ENCODE measurements at regions not wholly inside any gene's neighbourhood (a gene's known extent, or its start where the extent isn't known, plus 50 kb on each side); places are given as distances from the start of the nearest gene placed in this dataset.

DNA sequence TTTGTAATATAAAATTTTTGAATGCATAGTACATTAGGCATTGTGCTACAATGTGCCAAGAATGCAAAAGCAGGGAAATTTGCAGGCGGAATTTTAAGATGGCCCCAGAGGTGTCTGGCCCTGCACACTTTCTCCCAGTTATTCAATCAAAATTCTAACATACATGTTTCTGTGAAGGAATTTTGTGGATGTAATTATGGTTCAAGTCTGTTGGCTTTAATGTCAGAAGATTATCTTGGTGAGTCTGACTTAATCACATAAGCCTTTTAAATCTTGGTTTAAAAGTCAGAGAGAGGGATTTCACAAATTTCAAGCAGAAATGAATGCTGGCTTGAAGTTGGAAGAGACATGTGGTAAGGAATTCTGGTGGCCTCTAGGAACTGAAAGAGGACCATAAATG lies 423.4 kb upstream of the CCDC179 start:
- intact Hi-C loops (cut with micrococcal nuclease; ENCODE audit: unreplicated experiment), result no loop called here
- Histone ChIP-seq H3K4me2 (no peak overlapping the region), H3K4me1 (replicated peaks; ENCODE audit: insufficient read depth) (peaks cover 8% of the 10 kb centered on the region; the same call in 1 of the 2 replicates), H3K79me2 (ENCODE audit: low read depth) (no peaks in the 10 kb centered on the region), H3F3A (ENCODE audit: insufficient read depth, low read depth) (no peaks in the 10 kb centered on the region), H4K20me1 (ENCODE audit: insufficient read depth) (no peaks in the 10 kb centered on the region), H3K9me3 (ENCODE audit: insufficient read depth, low read depth) (no peaks in the 10 kb centered on the region; the same call in 1 of the 2 replicates), H2AFZ (no peak overlapping the region), H3K4me3 (no peak overlapping the region), H3K9me2 (ENCODE audit: insufficient read depth) (no peaks in the 10 kb centered on the region), H3K27me3 (ENCODE audit: insufficient read depth, low read depth) (no peaks in the 10 kb centered on the region), H3K27ac (no peak overlapping the region), H3K36me3 (ENCODE audit: low read depth) (no peaks in the 10 kb centered on the region)
- ChIA-PET CTCF (no interaction called here), POLR2A (ENCODE audit: unreplicated experiment) (no interaction called here)
- no TSS peak for BruUV-seq (replicated peaks)
- TF ChIP-seq EZH2 (IDR thresholded peaks at IDR 0.05; ENCODE audit: low read depth), result no peak
- TF ChIP-seq, protein P1, sequence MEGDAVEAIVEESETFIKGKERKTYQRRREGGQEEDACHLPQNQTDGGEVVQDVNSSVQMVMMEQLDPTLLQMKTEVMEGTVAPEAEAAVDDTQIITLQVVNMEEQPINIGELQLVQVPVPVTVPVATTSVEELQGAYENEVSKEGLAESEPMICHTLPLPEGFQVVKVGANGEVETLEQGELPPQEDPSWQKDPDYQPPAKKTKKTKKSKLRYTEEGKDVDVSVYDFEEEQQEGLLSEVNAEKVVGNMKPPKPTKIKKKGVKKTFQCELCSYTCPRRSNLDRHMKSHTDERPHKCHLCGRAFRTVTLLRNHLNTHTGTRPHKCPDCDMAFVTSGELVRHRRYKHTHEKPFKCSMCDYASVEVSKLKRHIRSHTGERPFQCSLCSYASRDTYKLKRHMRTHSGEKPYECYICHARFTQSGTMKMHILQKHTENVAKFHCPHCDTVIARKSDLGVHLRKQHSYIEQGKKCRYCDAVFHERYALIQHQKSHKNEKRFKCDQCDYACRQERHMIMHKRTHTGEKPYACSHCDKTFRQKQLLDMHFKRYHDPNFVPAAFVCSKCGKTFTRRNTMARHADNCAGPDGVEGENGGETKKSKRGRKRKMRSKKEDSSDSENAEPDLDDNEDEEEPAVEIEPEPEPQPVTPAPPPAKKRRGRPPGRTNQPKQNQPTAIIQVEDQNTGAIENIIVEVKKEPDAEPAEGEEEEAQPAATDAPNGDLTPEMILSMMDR (conservative IDR thresholded peaks at IDR 0.05), result no peak
- DNase-seq, result no peak

DNA sequence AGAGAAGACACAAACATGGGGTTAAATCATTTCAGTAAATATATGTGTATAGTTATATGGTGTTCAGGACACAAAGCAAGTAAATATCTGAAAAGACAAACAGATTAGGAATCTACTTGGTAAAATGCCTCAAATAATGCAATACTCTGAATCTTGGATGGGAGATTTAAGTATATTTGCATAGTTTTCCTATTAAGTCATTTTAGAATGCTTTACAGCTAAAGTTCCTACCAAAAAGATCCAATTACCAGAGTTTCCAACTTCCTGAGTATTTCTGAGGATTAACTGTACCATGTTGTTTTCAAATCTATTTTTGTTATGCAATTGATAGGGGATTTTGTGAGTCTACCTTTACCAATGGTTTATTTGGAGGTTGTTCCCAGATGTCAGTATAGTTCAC lies 424.4 kb upstream of the CCDC179 start:
- H3K4me1 ChIP-seq (replicated peaks; ENCODE audit: insufficient read depth), result peaks cover 12% of the 10 kb centered on the region; the same call in 1 of the 2 replicates
- H3K79me2 ChIP-seq (ENCODE audit: low read depth), result no peaks in the 10 kb centered on the region
- no peaks in the 10 kb centered on the region for H3F3A ChIP-seq (ENCODE audit: insufficient read depth, low read depth)
- CTCF ChIA-PET, result no interaction called here
- POLR2A ChIA-PET (ENCODE audit: unreplicated experiment), result no interaction called here
- no peak for DNase-seq
- H3K36me3 ChIP-seq (ENCODE audit: low read depth), result no peaks in the 10 kb centered on the region
- no TSS peak for BruUV-seq (replicated peaks)
- no peaks in the 10 kb centered on the region for H3K27me3 ChIP-seq (ENCODE audit: insufficient read depth, low read depth)
- no peaks in the 10 kb centered on the region for H3K9me2 ChIP-seq (ENCODE audit: insufficient read depth)
- no peak overlapping the region for H3K4me2 ChIP-seq
- intact Hi-C loops (cut with micrococcal nuclease; ENCODE audit: unreplicated experiment), result no loop called here
- H3K4me3 ChIP-seq, result no peak overlapping the region
- TF ChIP-seq, protein P1 (conservative IDR thresholded peaks at IDR 0.05), result no peak
- no peak for TF ChIP-seq EZH2 (IDR thresholded peaks at IDR 0.05; ENCODE audit: low read depth)
- no peaks in the 10 kb centered on the region; the same call in 1 of the 2 replicates for H3K9me3 ChIP-seq (ENCODE audit: insufficient read depth, low read depth)
- H3K27ac ChIP-seq, result no peak overlapping the region
- no peaks in the 10 kb centered on the region for H4K20me1 ChIP-seq (ENCODE audit: insufficient read depth)
- H2AFZ ChIP-seq, result no peak overlapping the region

DNA sequence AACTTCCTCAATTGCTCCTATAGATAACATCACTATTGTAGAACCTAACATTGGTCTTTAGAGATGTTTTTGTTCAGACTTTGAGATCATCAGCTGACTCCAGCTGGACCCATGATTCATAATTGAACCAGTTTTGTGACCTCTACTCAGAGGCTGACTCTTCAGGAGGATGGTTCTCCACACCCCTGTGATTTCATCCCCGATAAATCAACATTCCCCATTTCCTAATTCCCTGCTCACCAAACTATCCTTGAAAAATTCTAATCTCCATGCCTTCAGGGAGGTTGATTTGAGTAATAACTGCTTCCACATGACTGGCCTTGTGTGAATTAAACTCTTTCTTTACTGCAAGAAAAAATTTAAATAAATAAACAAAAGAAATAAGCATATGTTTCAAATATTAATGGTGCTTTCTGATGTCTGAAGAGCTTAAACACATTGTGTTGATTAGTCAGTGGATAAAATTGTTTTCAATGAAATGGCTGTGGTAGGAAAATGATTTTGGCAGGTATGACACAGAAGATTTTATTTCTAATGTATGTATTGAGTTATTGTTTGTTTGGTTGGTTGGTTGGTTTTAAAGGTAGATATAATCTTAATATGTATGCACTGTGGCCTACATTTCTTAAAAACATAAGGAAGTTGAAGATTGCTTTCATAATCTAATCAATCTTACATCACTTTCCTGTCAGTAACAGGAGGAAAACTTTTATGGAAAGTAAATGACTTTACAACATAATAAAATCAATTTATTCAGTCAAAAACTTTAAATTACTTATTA lies 427.9 kb upstream of the CCDC179 start:
- no peak overlapping the region; the same call in 1 of the 2 replicates for H2AFZ ChIP-seq
- BruUV-seq (replicated peaks), result no TSS peak
- H3K9me3 ChIP-seq (ENCODE audit: insufficient read depth, low read depth), result no peaks in the 10 kb centered on the region; the same call in 1 of the 2 replicates
- ChIA-PET CTCF (no interaction called here), POLR2A (ENCODE audit: unreplicated experiment) (interaction anchor here (0.6 kb wide), 2 partner anchors 43 to 49 kb away, joined by 3 to 5 read pairs; no protein-coding TSS in a partner anchor)
- H3K36me3 ChIP-seq (ENCODE audit: low read depth), result no peaks in the 10 kb centered on the region
- no peaks in the 10 kb centered on the region for H3K9me2 ChIP-seq (ENCODE audit: insufficient read depth)
- peaks cover 12% of the 10 kb centered on the region; the same call in 1 of the 2 replicates for H3K4me1 ChIP-seq (replicated peaks; ENCODE audit: insufficient read depth)
- peak overlapping the region; percentile 16; the same call in 1 of the 2 replicates for H3K27ac ChIP-seq
- H3K27me3 ChIP-seq (ENCODE audit: insufficient read depth, low read depth), result no peaks in the 10 kb centered on the region
- no peak for TF ChIP-seq EZH2 (IDR thresholded peaks at IDR 0.05; ENCODE audit: low read depth)
- TF ChIP-seq, protein P1 (conservative IDR thresholded peaks at IDR 0.05), result no peak
- H3K4me3 ChIP-seq, result no peak overlapping the region
- H4K20me1 ChIP-seq (ENCODE audit: insufficient read depth), result no peaks in the 10 kb centered on the region
- DNase-seq, result peak in 1 of 2 experiments; percentile 35
- no peak overlapping the region for H3K4me2 ChIP-seq
- H3K79me2 ChIP-seq (ENCODE audit: low read depth), result no peaks in the 10 kb centered on the region
- H3F3A ChIP-seq (ENCODE audit: insufficient read depth, low read depth), result no peaks in the 10 kb centered on the region
- intact Hi-C loops (cut with micrococcal nuclease; ENCODE audit: unreplicated experiment), result no loop called here

Measured in PC-9 (cell line).